HL-60/S4 treated with retinoic acid at 250 ng/mL for 4 days and 3 days (cell line): ENCODE measurements at regions not wholly inside any gene's neighbourhood (a gene's known extent, or its start where the extent isn't known, plus 50 kb on each side); places are given as distances from the start of the nearest gene placed in this dataset.

Experiments used
- in situ Hi-C: fragments of 300-500 bp; cut with MboI; formaldehyde crosslinking; loops from 2 replicates; pipeline ENCODE4 v1.7.0; 2022; ENCODE audit warnings: low sequenced_read_pairs

- in situ Hi-C loops, result no loop called here
Observed at GRCh38 chr5:96049398-96050272, 88.0 kb upstream of the ELL2 start.

GRCh38 chr5:96048763-96049162, 87.1 kb upstream of the ELL2 start:
- in situ Hi-C loops, result no loop called here

- in situ Hi-C loops, result no loop called here
Observed at GRCh38 chr5:96045888-96046287, 84.2 kb upstream of the ELL2 start.

GRCh38 chr5:96043446-96043845, 81.8 kb upstream of the ELL2 start:
- in situ Hi-C loops, result no loop called here

GRCh38 chr5:96037128-96037527, 75.5 kb upstream of the ELL2 start:
- in situ Hi-C loops, result no loop called here

- in situ Hi-C loops, result no loop called here
Observed at GRCh38 chr5:96036301-96036700, 74.7 kb upstream of the ELL2 start.

GRCh38 chr5:96035796-96036195, 74.1 kb upstream of the ELL2 start:
- in situ Hi-C loops, result no loop called here

- in situ Hi-C loops, result no loop called here
Observed at GRCh38 chr5:96033116-96033515, 71.5 kb upstream of the ELL2 start.

GRCh38 chr5:96031811-96032261, 70.2 kb upstream of the ELL2 start:
- in situ Hi-C loops, result no loop called here

GRCh38 chr5:96031180-96031579, 69.5 kb upstream of the ELL2 start:
- in situ Hi-C loops, result no loop called here

GRCh38 chr5:96026406-96027041, 64.9 kb upstream of the ELL2 start:
- in situ Hi-C loops, result no loop called here

GRCh38 chr5:96024683-96025475, 63.2 kb upstream of the ELL2 start:
- in situ Hi-C loops, result no loop called here

GRCh38 chr5:96023518-96023917, 61.9 kb upstream of the ELL2 start:
- in situ Hi-C loops, result no loop called here

- in situ Hi-C loops, result no loop called here
Observed at GRCh38 chr5:96022971-96023370, 61.3 kb upstream of the ELL2 start.

- in situ Hi-C loops, result no loop called here
Observed at GRCh38 chr5:96017951-96018350, 56.3 kb upstream of the ELL2 start.

- in situ Hi-C loops, result no loop called here
Observed at GRCh38 chr5:96016216-96016615, 54.6 kb upstream of the ELL2 start.

GRCh38 chr5:96015709-96016108, 54.1 kb upstream of the ELL2 start:
- in situ Hi-C loops, result no loop called here

- in situ Hi-C loops, result no loop called here
Observed at GRCh38 chr5:96014395-96014794, 52.7 kb upstream of the ELL2 start.

- in situ Hi-C loops, result no loop called here
Observed at GRCh38 chr5:96013254-96013653, 51.6 kb upstream of the ELL2 start.

- in situ Hi-C loops, result no loop called here
Observed at GRCh38 chr5:96012399-96012798, 50.7 kb upstream of the ELL2 start.
